C1 segment of cervical spinal cord (tissue), 14 donors: ENCODE measurements at regions not wholly inside any gene's neighbourhood (a gene's known extent, or its start where the extent isn't known, plus 50 kb on each side); places are given as distances from the start of the nearest gene placed in this dataset.
"Not testable (repeated sequence)": the region's sequence is repeated elsewhere in the genome, so short reads cannot be mapped to it uniquely, and the experiment has no call there.

Experiments used
- DNase-seq, 14 donors: peaks; one replicate each; lab custom pipeline; 2025; lab: John Stamatoyannopoulos, UW

GRCh38 chr14:46596236-46596635, 55.3 kb downstream of the RPL10L start:
- no peak for DNase-seq

- DNase-seq = no peak
Measured at GRCh38 chr14:46582826-46583225, 68.8 kb downstream of the RPL10L start.

DNA sequence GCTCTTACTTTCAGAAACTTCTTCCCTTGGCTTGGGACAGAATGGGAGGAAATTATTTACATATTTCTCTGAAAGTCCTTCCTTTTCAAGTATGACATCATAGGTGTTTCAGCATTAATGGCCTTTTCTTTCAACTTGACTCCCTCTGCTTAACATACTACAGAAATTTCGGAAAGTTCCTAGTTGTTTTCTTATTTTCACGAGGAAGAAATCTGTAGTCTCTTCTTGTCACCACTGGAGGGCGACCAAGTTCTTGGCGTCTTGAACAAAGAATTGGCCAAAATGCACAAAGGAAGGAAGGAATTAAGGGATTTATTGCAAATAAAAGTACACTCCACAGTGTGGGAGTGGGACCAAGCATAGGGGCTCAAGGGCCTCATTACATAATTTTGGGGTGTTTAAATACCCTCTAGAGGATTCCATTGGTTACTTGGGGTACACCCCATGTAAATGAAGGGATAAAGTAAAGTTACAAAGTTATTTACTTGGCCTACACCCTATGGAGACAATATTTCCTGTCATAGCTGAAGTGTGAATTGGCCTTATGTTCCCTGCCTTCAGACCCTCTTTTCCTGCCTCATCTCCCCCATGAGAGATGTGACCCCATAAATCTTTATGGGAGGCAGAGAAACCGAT, 70.4 kb downstream of the RPL10L start:
- DNase-seq = peak in 1 of 14 donors; percentile 2

- DNase-seq = no peak
Measured at GRCh38 chr14:46574978-46575375, 76.6 kb downstream of the RPL10L start.

- DNase-seq = no peak
Measured at GRCh38 chr14:46574221-46574977, 77.2 kb downstream of the RPL10L start.

DNA sequence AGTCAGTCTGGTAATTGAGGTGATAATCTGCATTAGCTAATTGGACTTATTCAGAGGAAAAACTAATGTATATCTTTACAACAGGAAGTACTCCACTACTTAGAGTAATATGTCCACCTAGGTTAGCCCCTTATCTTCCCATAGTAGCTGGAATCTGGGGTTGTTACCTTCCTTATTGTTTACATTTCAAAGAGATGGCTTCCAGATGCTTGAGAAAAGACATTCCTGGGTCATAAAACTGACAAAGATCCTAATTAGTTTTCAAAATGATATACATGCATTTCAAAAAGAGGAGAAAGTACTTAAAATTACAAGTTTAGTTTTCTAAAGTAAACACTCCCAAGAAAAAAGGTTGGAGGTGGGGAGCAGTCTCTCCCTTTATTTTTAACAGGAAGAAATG, 78.1 kb downstream of the RPL10L start:
- no peak for DNase-seq

- DNase-seq = no peak
Measured at GRCh38 chr14:46571970-46572369, 79.6 kb downstream of the RPL10L start.

- not testable (repeated sequence) for DNase-seq
Measured at GRCh38 chr14:46568161-46568560, 83.4 kb downstream of the RPL10L start.

GRCh38 chr14:46550836-46551235, 100.7 kb downstream of the RPL10L start:
- no peak for DNase-seq

DNA sequence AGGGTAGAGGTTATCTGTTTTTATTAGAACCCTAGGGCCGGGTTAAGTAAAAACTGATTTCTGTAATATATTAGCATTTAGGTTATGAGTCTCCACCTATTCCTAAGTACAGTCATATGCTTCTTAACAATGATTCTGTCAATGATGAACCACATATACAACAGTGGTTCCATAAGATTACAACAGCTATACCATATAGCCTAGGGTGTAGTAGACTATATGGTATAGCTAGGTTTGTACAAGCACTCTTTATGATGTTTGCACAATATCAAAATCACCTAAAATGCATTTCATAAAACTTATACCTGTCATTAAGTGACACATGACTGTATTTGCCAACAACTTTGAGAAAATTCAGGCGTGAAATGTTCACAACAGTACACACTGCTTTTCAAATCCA, 110.6 kb downstream of the RPL10L start:
- DNase-seq = no peak

- DNase-seq = no peak
Measured at GRCh38 chr14:46519121-46519520, 132.5 kb downstream of the RPL10L start.

- DNase-seq = not testable (repeated sequence)
Measured at GRCh38 chr14:46508752-46509151, 142.8 kb downstream of the RPL10L start.

DNA sequence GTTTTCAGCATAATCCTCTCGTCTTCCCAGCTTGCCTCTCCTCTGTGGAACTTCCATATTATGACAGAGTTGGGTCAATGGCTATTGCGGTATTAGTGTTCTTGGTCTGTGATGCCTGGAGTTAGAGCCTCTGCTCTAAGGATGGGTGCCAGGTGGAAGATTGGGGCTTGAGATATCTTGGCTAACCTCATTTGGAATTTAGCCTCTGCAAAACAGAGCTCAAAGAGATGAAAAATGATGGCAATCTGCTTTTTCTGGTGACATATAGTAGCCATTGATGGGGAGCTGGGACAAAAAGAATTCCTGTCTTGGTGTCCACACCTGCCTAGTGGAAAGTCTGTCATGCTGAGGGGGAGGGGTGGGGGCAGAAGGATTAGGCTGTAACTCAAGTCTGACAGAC, 152.1 kb downstream of the RPL10L start:
- no peak for DNase-seq

DNA sequence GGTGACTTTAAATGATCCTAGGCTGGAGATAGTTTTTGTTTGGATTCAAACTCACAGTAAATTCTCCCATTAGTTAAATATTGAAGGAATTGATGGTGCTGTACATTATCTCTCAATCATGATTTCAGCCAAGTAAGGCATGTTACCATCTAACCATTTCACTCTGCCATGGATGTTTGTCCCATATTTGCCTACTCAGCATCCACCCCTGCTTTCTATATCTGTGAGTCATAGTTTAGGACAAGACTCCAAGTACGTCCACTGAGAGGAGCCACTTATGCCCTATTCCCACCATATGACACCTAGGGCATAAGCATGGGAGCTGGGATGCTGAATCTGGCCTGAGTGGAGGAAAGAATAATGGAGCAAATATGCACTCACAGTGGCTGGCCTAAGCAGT, 155.2 kb downstream of the RPL10L start:
- no peak for DNase-seq

GRCh38 chr14:46490238-46490685, 161.3 kb downstream of the RPL10L start:
- DNase-seq = no peak

- no peak for DNase-seq
Measured at GRCh38 chr14:46488374-46488773, 163.2 kb downstream of the RPL10L start.

DNA sequence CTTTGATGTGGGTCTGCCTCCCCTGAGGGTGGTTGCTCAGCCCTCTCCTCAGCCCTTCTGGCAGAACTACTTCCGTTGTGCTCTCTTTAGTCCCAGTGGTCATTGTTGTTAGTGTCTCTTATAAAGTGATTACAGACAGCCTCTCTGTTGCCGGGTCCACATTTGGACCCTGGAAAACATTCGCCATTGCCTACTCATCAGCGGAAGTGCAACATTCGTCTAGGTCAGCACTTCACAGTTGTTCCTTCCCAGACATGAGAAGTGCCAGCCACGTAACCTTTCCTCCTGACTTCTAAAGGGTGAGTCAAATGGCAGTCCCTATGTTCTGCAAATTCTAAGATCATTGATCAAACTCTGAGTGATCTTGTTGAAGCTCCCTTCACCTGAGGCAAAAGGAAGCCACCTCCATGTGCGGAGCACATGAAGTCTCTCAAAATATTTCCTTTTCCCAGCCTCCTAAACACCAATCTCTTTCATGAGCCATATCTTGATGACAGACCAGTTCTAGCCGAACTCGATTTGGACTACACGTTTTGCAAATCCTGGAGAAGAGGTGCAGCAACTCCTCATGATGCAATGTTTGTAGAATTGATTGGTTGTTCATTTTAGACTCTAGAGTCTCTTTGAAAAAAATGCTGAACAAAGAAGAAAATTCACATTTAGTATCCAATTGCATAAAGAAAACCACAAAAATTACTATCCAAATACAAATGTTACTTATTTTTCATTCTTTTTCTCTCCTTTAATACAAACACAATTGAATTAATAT, 163.8 kb downstream of the RPL10L start:
- DNase-seq = no peak

DNA sequence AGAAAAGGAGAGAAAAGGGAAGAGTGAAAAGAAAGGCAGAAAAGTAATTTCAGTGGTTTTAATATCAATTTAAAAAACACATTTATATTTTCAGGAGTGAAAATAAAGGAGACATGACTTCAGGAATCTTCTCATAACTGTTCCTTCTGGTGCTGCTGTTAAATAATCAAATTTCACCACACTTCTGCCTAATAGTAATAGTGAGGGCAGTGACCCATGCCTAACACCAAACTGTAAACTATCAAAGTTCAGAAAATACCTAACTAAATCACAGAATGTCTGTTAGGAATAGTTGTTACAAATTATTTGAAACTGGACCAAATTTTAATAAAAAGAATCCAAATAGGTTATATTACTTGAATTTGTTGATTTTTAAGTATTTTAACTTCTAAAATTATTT, 169.4 kb downstream of the RPL10L start:
- DNase-seq = no peak

- DNase-seq = no peak
Measured at GRCh38 chr14:46480817-46481216, 170.8 kb downstream of the RPL10L start.

- DNase-seq = no peak
Measured at GRCh38 chr14:46472261-46472660, 179.3 kb downstream of the RPL10L start.

DNA sequence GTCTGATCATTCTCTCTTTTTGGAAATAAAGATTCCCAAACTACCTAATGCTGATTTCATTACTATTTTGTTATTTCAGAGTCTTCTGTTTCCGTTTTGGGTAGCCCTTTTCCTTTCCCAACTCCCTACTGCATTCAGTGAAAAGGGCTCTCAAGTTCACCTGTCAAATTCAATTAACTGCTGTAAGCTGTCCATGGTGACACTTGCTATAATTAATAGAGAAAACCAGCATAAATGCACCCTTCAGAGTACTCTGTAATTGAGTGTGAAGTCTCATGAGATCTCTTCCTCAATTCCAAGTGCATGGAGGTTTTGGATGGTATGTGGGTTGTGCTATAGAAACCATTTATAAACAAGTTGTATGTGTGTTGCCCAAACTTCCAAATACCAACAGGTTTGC, 187.2 kb downstream of the RPL10L start:
- no peak for DNase-seq

- no peak for DNase-seq
Measured at GRCh38 chr14:46451800-46452199, 199.8 kb downstream of the RPL10L start.

- no peak for DNase-seq
Measured at GRCh38 chr14:46444666-46445065, 206.9 kb downstream of the RPL10L start.
